ENCODE measurements at regions not wholly inside any gene's neighbourhood (a gene's known extent, or its start where the extent isn't known, plus 50 kb on each side); places are given as distances from the start of the nearest gene placed in this dataset.
"Not testable (repeated sequence)": the region's sequence is repeated elsewhere in the genome, so short reads cannot be mapped to it uniquely, and the experiment has no call there.

GRCh38 chr13:67509018-67509417, 278.9 kb upstream of the PCDH9 start:
- no peak for DNase-seq

- not testable (repeated sequence) for DNase-seq
Measured at GRCh38 chr13:67508275-67508674, 278.1 kb upstream of the PCDH9 start.

- no peak for DNase-seq
Measured at GRCh38 chr13:67506407-67506806, 276.3 kb upstream of the PCDH9 start.

- DNase-seq: no peak
Measured at GRCh38 chr13:67505376-67505775, 275.2 kb upstream of the PCDH9 start.

- no peak for DNase-seq
Measured at GRCh38 chr13:67498948-67499347, 268.8 kb upstream of the PCDH9 start.

- peak; percentile 1 for DNase-seq
Measured at GRCh38 chr13:67493835-67494234, 263.7 kb upstream of the PCDH9 start.

GRCh38 chr13:67489016-67489415, 258.9 kb upstream of the PCDH9 start:
- no peak for DNase-seq

GRCh38 chr13:67481445-67481844, 251.3 kb upstream of the PCDH9 start:
- no peak for DNase-seq

GRCh38 chr13:67474115-67474514, 244.0 kb upstream of the PCDH9 start:
- no peak for DNase-seq

GRCh38 chr13:67469623-67470022, 239.5 kb upstream of the PCDH9 start:
- no peak for DNase-seq

- DNase-seq: no peak
Measured at GRCh38 chr13:67466569-67466968, 236.4 kb upstream of the PCDH9 start.

GRCh38 chr13:67464154-67464553, 234.0 kb upstream of the PCDH9 start:
- no peak for DNase-seq

GRCh38 chr13:67462098-67462497, 232.0 kb upstream of the PCDH9 start:
- DNase-seq: no peak

- DNase-seq: not testable (repeated sequence)
Measured at GRCh38 chr13:67452526-67452925, 222.4 kb upstream of the PCDH9 start.

GRCh38 chr13:67445436-67445835, 215.3 kb upstream of the PCDH9 start:
- DNase-seq: no peak

- DNase-seq: no peak
Measured at GRCh38 chr13:67443923-67444322, 213.8 kb upstream of the PCDH9 start.

- DNase-seq: no peak
Measured at GRCh38 chr13:67440236-67440975, 210.3 kb upstream of the PCDH9 start.

GRCh38 chr13:67439365-67439764, 209.2 kb upstream of the PCDH9 start:
- no peak for DNase-seq

GRCh38 chr13:67438465-67438864, 208.3 kb upstream of the PCDH9 start:
- DNase-seq: peak; percentile 4

- DNase-seq: no peak
Measured at GRCh38 chr13:67437244-67437643, 207.1 kb upstream of the PCDH9 start.

GRCh38 chr13:67421475-67421874, 191.3 kb upstream of the PCDH9 start:
- DNase-seq: no peak

- DNase-seq: peak; percentile 0
Measured at GRCh38 chr13:67416047-67416925, 186.2 kb upstream of the PCDH9 start.

GRCh38 chr13:67410645-67411044, 180.5 kb upstream of the PCDH9 start:
- no peak for DNase-seq

- no peak for DNase-seq
Measured at GRCh38 chr13:67408798-67409197, 178.7 kb upstream of the PCDH9 start.
